GM18909 (cell line): ENCODE measurements at regions not wholly inside any gene's neighbourhood (a gene's known extent, or its start where the extent isn't known, plus 50 kb on each side); places are given as distances from the start of the nearest gene placed in this dataset.

Experiments
- ATAC-seq: cut with Tn5 transposase; IDR thresholded peaks from one replicate; pipeline ENCODE4 v1.9.1; 2021; ENCODE audit warnings: mild to moderate bottlenecking; ENCODE audit not compliant: unreplicated experiment, poor library complexity

DNA sequence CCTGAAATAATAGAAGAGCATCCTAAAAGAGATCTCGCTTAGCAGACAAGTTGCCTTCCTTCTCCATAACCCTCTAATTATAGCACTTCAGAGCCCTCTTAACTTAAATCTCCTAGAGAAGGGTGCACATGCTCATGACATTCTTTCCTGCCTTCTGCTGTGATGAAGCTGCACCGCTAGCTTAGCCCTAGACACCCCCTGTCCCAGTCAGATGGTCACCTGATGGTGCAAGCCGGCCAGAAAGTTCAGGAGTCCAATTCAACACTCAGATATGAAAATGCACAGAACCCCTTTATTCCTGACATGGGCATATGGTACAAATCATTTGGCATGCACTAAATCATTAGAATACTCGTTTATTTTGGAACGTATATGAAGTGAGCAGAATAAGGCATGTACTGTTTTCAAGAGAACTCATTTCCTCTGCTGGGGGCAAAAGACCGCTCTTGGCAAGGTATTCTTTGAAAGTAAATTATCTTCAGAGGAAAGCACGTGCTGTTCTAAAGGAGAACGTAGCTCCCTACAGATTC, 420.4 kb upstream of the PROK2 start:
- no peak for ATAC-seq

DNA sequence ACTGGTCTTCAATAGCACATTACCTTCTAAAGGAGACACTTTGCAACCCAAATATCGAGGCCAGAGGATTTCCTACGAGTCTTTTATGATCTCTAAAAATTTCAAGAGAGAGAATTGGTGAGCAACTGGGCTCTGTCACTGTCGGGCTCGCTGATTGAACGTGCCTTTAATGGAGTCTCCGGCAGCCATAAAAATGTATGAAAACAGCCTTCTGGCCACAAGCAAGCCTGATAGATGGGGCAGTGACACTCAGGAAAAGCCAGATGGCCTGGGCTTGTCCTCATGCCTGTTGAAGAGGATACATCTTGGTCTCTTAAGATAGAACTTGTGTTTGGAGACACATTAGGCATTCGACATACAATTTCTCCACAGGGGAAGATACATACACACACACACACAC, 419.5 kb upstream of the PROK2 start:
- no peak for ATAC-seq

GRCh38 chr3:72203613-72204349, 418.8 kb upstream of the PROK2 start:
- no peak for ATAC-seq

GRCh38 chr3:72203105-72203504, 418.2 kb upstream of the PROK2 start:
- no peak for ATAC-seq

- ATAC-seq = no peak
These were observed 415.4 kb upstream of the PROK2 start for GRCh38 chr3:72200332-72200731.

DNA sequence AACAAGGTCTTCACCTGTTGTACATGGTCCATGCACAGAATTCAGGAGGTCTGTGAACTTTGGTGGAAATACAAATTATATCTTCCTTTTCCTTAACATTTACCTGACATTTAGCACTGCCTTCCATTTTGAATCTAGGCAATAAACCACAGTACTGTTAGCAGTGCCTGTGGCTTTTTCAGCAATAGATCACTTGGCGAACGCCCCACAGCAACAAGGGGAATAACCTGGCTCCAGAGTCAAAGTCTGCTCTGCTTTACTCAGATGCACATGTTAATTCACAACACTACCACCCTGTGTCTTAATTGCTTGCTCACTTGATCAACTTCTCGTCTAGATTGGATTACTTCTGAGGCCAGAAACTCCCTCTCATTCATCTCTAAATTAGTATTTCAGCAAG, 414.6 kb upstream of the PROK2 start:
- no peak for ATAC-seq

GRCh38 chr3:72196377-72196929, 411.5 kb upstream of the PROK2 start:
- ATAC-seq = no peak

GRCh38 chr3:72195895-72196294, 410.9 kb upstream of the PROK2 start:
- ATAC-seq = no peak

DNA sequence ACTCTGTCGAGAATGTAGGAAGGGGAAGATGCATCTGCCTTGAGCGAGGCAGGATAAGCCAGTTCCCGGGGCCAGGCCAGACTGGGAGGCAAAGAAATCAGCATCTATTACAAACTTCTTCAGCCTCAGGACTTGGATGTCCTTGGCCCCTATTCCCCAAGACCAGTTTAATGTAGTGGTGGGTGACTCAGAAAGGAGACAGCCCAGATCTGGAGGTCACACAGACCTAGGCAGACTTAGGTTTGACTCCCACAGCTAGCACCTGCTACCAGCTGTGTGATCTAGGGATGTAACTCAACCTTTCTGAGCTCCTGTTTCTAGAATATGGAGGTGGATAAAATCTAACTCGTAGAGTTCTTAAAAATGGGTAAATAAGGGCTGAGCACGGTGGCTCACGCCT, 409.5 kb upstream of the PROK2 start:
- no peak for ATAC-seq

DNA sequence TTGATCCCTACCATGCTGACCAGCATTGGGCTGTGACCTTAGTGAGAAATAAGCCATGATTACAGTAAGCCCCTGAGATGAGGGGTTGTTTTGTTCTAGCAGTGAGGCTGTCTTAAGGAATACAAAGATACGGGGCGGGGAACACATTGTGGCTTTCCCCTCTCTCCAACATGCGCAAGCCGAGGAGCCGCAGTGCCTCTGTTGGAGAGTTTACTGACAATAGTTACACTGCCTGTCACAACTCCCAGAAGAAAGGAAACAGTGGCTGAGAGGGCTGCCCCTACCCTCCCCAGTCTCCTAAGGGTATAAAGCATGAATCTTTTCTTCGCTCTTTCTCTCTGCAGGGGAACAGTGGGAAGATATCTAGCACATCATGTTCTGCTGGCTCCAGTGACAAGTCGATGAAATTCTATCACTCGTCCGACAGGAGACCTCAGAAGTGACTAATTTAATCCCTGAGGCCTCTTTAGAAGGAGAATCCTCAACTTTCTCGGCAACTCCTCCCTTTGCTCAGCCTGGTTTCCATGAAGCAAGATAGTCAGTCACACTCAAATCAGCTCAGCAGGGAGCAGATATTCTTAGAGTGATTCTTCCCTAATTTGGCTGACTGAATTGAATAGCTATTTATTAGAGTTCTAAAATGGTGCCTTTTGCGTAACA, 409.0 kb upstream of the PROK2 start:
- ATAC-seq = no peak

GRCh38 chr3:72192572-72192971, 407.6 kb upstream of the PROK2 start:
- no peak for ATAC-seq

- no peak for ATAC-seq
These were observed 406.4 kb upstream of the PROK2 start for GRCh38 chr3:72191209-72191960.

DNA sequence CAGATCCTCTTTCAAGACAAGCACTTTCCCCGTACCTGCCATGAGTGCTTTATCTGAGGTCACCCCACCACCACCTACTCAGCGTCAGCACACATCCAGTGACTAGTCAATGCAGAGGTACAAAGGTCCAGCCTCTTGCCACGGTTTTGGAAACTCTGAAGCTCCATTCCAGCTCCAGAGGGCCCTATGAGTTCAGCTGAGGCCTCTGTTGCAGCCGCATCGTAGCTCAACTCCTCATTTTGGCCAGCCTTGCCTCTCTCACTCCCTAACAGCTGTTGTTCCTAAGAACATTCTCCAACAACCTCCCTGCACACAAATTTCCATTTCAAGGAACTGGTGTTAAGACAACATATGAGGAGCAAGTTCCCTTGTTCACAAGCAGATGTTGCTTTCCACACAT, 405.1 kb upstream of the PROK2 start:
- no peak for ATAC-seq

DNA sequence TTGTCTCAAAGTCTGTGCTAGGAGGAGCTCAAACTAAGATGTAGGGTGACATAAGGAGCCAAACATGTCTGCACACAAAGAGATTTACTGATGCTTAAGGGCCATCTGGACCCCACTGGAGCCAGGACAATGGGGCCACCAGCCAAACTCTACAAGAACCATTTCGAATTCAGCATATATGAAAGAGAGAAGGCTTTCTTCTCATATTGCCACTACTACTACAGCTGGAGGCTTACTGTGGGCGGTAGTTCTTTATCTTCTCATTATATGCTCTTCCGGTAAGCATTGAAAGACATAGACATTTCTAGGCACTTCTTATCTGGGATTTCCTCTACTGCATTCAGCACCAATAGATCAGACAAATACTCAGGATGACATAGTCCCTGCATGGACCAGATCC, 404.4 kb upstream of the PROK2 start:
- ATAC-seq = no peak

DNA sequence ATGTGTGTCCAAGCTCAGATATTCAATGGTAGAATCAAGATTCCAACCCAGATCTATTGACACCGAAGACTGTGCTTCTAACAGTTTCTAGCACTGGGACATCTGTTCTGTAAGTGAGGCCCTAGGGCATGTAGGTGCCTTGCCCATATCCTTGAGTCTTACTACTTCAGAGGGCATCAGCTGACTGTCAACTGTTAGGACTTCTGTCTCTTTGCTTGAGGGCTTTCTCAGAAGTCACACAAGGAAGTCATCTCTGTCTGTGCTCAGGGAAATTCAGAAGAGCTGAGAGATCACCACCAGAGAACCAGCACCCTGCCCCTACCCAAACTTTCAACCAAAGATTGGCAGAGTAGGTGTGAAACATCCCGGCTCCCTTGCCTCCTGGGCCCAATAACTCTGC, 403.6 kb upstream of the PROK2 start:
- no peak for ATAC-seq

GRCh38 chr3:72187131-72187530, 402.2 kb upstream of the PROK2 start:
- no peak for ATAC-seq

DNA sequence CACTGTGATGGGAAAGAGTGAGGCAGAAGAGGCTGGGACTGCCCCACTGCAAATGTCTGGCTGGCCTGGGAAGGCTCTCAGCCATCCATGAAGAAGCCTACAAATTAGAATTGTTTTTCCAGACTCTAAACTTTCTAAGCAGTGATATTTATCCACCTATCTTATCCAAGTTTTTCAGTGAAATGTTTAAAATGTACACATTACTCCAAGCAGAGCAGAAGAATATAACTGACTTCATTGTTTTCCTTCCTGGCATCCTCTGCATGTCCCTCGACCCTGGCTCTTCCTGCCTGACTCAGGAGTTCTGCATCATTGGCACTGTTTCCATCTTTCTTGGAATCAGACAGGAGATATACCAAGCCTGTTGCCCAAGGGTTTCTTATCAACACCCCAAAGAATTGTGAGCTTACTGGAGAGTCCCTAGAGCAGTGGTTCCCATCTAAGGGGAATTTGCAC, 401.5 kb upstream of the PROK2 start:
- no peak for ATAC-seq

- ATAC-seq = no peak
These were observed 400.8 kb upstream of the PROK2 start for GRCh38 chr3:72185549-72186399.

DNA sequence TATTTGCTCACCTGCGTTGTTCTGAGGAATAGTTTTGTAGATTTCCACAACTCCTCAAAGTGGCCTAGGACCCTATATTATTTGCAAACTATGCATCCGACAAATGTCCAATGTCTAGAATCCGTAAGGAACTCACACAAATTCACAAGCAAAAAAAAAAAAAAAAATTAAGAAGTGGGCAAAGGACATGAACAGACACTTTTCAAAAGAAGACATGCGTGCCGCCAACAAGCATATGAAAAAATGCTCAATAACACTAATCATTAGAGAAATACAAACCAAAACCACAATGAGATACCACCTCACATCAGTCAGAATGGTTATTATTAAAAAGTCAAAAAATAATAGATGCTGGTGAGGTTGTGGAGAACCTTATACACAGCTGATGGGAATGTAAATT, 398.5 kb upstream of the PROK2 start:
- no peak for ATAC-seq

GRCh38 chr3:72182206-72182605, 397.3 kb upstream of the PROK2 start:
- no peak for ATAC-seq
